Spleen (tissue), 11 donors: ENCODE measurements at regions not wholly inside any gene's neighbourhood (a gene's known extent, or its start where the extent isn't known, plus 50 kb on each side); places are given as distances from the start of the nearest gene placed in this dataset.

ENCODE experiments used
- DNase-seq: peaks from one replicate; pipeline ENCODE4 v3.0.0-alpha.2; 2020
- H3K27ac ChIP-seq, 8 donors: fragments of 200-600 bp; sonication (generic) in 7 of 8; 1 replicate in 4 of 8; 2 replicates in 4 of 8; pipeline versions ENCODE4 v1.5.0 to v1.8.0; 2016 to 2021; ENCODE audit warnings: inconsistent platforms in 4 of 8, mild to moderate bottlenecking in 4 of 8, moderate library complexity in 1 of 8
- H3K27me3 ChIP-seq, 7 donors: fragments of 200-600 bp; sonication (generic) in 6 of 7; replicated peaks in 1 of 7; 1 replicate in 4 of 7; 2 replicates in 3 of 7; pipeline versions ENCODE4 v1.5.0 to v1.8.0; 2016 to 2021; ENCODE audit warnings: inconsistent platforms in 3 of 7, mild to moderate bottlenecking in 1 of 7
- H3K36me3 ChIP-seq, 6 donors: fragments of 200-600 bp; sonication (generic) in 5 of 6; 1 replicate in 4 of 6; 2 replicates in 2 of 6; pipeline versions ENCODE4 v1.5.0 to v1.8.0; 2016 to 2021; ENCODE audit warnings: inconsistent platforms in 2 of 6
- H3K4me1 ChIP-seq, 6 donors: fragments of 200-600 bp; sonication (generic) in 5 of 6; 1 replicate in 3 of 6; 2 replicates in 3 of 6; pipeline versions ENCODE4 v1.5.0 to v1.8.0; 2016 to 2021; ENCODE audit warnings: inconsistent platforms in 3 of 6
- H3K4me3 ChIP-seq, 8 donors: fragments of 200-600 bp; sonication (generic) in 7 of 8; 1 replicate in 4 of 8; 2 replicates in 4 of 8; pipeline versions ENCODE4 v1.5.0 to v1.8.0; 2016 to 2021; ENCODE audit warnings: inconsistent platforms in 4 of 8, mild to moderate bottlenecking in 4 of 8, moderate library complexity in 2 of 8
- H3K9me3 ChIP-seq, 8 donors: fragments of 200-600 bp; sonication (generic) in 7 of 8; 1 replicate in 4 of 8; 2 replicates in 4 of 8; pipeline versions ENCODE4 v1.5.0 to v1.8.0; 2016 to 2021; ENCODE audit warnings: inconsistent platforms in 4 of 8
- CTCF ChIP-seq, 11 experiments: fragments of 200-600 bp in 7 of 11; fragments of 450-650 bp in 4 of 11; sonication (generic) in 4 of 11; IDR thresholded peaks in 8 of 11; conservative IDR thresholded peaks in 3 of 11; 1 replicate in 7 of 11; 2 replicates in 4 of 11; pipeline versions ENCODE4 v1.4.0 to v1.8.0; 2016 to 2021; ENCODE audit warnings: antibody characterized with exemption in 11 of 11, inconsistent platforms in 4 of 11, mild to moderate bottlenecking in 1 of 11
- POLR2A ChIP-seq, 3 donors: fragments of 450-650 bp; IDR thresholded peaks; one replicate each; pipeline ENCODE4 v1.5.1; 2017; ENCODE audit warnings: antibody characterized with exemption in 3 of 3, mild to moderate bottlenecking in 1 of 3
- POLR2AphosphoS5 ChIP-seq, 3 donors: sonication (generic); formaldehyde crosslinking; IDR thresholded peaks; one replicate each; pipeline ENCODE4 v1.5.1; 2017; ENCODE audit warnings: antibody characterized with exemption in 3 of 3
- WGBS, 5 donors: extraction: QIAGEN DNeasy Blood & Tissue Kit in 3 of 5; methylation state at CpG; one replicate each; pipeline versions ENCODE4 v1.1.5 to v1.1.7; 2013 to 2018; 5-methylcytosine and 5-hydroxymethylcytosine counted together
- intact Hi-C: fragments of 100-400 bp; cut with DNase I; formaldehyde crosslinking; loops from one replicate; pipeline ENCODE4 v1.15.0; 2023; ENCODE audit warnings: low total_unique reads
- donor health status: healthy with polysubstance abuse.
- donor health status: DM: no; HTN: no; CAD: no; lungs with moderate emphysema.
- donor health status: DM: no; HTN: no; CAD: no.
- donor health status: Bipolar disorder and iron deficiency.
- donor health status: healthy.
- donor health status: DM: no; HTN: no; CAD: no.
- donor health status: DM: yes; HTN: yes; CAD: no.

- no peak for DNase-seq
- no peak for TF ChIP-seq POLR2A (IDR thresholded peaks at IDR 0.05)
- no peak for TF ChIP-seq POLR2AphosphoS5 (IDR thresholded peaks at IDR 0.05)
- no peak for TF ChIP-seq CTCF (IDR thresholded peaks at IDR 0.05 in 8 of 11, conservative IDR thresholded peaks at IDR 0.05 in 3 of 11)
- WGBS, 5 donors: 80 to 94% (median 90%) methylated on average over 10 to 18 of the region's 18 CpGs
- Histone ChIP-seq H3K4me3 (no peak overlapping the region), H3K36me3 (no peaks in the 10 kb centered on the region), H3K9me3 (no peaks in the 10 kb centered on the region), H3K27ac (no peak overlapping the region), H3K27me3 (peaks cover 0 to 15% (median 0%) of the 10 kb centered on the region in 7 donors), H3K4me1 (no peaks in the 10 kb centered on the region)
- intact Hi-C loops: no loop called here
These were observed 257.5 kb downstream of the PARP8 start for GRCh38 chr5:50923768-50924494.

- H3K36me3 ChIP-seq: no peaks in the 10 kb centered on the region
- H3K27ac ChIP-seq: no peak overlapping the region
- H3K27me3 ChIP-seq: peaks cover 0 to 8% (median 0%) of the 10 kb centered on the region in 7 donors
- H3K4me1 ChIP-seq: no peaks in the 10 kb centered on the region
- intact Hi-C loops: no loop called here
- H3K9me3 ChIP-seq: no peaks in the 10 kb centered on the region
- no peak for DNase-seq
- TF ChIP-seq CTCF (IDR thresholded peaks at IDR 0.05 in 8 of 11, conservative IDR thresholded peaks at IDR 0.05 in 3 of 11) (no peak), POLR2A (IDR thresholded peaks at IDR 0.05) (no peak), POLR2AphosphoS5 (IDR thresholded peaks at IDR 0.05) (no peak)
- H3K4me3 ChIP-seq: no peak overlapping the region
These were observed 261.5 kb downstream of the PARP8 start for GRCh38 chr5:50927953-50928352.

- Histone ChIP-seq H3K4me1 (no peaks in the 10 kb centered on the region), H3K9me3 (no peaks in the 10 kb centered on the region), H3K27ac (no peak overlapping the region), H3K4me3 (no peak overlapping the region), H3K36me3 (no peaks in the 10 kb centered on the region), H3K27me3 (no peaks in the 10 kb centered on the region)
- 62 to 73% (median 64%) methylated on average over 3 of the region's 3 CpGs for WGBS, 5 donors
- no peak for DNase-seq
- intact Hi-C loops: no loop called here
- TF ChIP-seq POLR2AphosphoS5 (IDR thresholded peaks at IDR 0.05): no peak
- TF ChIP-seq POLR2A (IDR thresholded peaks at IDR 0.05): no peak
- TF ChIP-seq CTCF (IDR thresholded peaks at IDR 0.05 in 8 of 11, conservative IDR thresholded peaks at IDR 0.05 in 3 of 11): no peak
These were observed 262.7 kb downstream of the PARP8 start for GRCh38 chr5:50929174-50929573.

GRCh38 chr5:50934343-50934742 lies 267.9 kb downstream of the PARP8 start:
- Histone ChIP-seq H3K4me1 (no peaks in the 10 kb centered on the region), H3K27ac (no peak overlapping the region), H3K4me3 (no peak overlapping the region), H3K36me3 (no peaks in the 10 kb centered on the region), H3K9me3 (no peaks in the 10 kb centered on the region), H3K27me3 (no peaks in the 10 kb centered on the region)
- no peak for DNase-seq
- 55 to 76% (median 74%) methylated on average over 2 of the region's 2 CpGs for WGBS, 5 donors
- TF ChIP-seq CTCF (IDR thresholded peaks at IDR 0.05 in 8 of 11, conservative IDR thresholded peaks at IDR 0.05 in 3 of 11): no peak
- TF ChIP-seq POLR2AphosphoS5 (IDR thresholded peaks at IDR 0.05): no peak
- no peak for TF ChIP-seq POLR2A (IDR thresholded peaks at IDR 0.05)
- intact Hi-C loops: no loop called here
